Left forelimb (tissue), 1 donor: ENCODE measurements at regions not wholly inside any gene's neighbourhood (a gene's known extent, or its start where the extent isn't known, plus 50 kb on each side); places are given as distances from the start of the nearest gene placed in this dataset.
"Not testable (repeated sequence)": the region's sequence is repeated elsewhere in the genome, so short reads cannot be mapped to it uniquely, and the experiment has no call there.

Experiments
- DNase-seq: peaks from one replicate; pipeline ENCODE4 v3.0.0-alpha.2; 2018; ENCODE audit warnings: low spot score

DNA sequence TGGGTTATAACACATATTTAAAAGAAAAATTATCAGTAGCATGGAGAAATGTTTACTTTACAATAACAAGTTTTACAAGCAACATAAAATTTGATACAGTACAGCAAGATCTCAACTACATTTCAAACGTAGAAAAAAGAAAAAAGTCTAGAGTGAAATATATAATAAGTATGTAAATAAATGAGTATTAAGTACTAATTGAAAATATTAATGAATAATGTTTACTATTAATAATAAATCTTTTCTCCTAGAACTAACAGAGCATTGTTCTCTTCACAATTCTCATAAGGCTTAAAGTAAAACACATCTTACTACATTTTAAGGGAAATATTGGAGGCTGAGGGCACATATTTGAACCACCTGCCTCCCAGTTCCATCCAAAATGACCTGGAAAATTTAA is 72.1 kb downstream of the TMEM212 start:
- DNase-seq: no peak

DNA sequence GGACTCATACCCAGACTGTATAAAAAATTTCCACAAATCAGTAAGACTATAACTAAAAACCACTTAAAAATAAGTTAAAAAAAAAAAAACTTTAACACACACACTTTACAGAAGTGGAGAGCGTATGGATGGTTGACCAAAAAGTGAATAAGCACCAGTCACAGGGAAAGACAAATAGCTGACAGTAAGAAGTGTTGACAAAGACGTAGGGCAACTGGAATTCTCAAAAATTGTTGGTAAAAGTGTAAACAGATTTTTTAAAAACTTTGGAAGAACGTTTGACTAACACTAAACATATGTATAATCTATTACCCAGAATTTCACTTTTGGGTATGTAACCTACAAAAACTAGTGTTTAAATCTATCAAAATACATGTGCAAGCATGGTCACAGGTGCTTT is 73.7 kb downstream of the TMEM212 start:
- DNase-seq: no peak

DNA sequence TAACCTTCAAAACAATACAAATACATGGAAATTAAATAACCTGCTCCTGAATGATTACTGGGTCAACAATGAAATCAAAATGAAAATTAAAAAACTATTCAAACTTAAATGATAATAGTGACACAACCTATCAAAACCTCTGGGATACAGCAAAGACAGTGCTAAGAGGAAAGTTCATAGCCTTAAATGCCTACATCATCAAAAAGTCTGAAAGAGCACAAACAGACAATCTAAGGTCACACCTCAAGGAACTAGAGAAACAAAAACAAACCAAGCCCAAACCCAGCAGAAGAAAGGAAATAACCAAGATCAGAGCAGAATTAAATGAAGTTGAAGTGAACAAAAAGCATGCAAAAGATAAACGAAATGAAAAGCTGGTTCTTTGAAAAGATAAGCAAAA is 79.5 kb downstream of the TMEM212 start:
- not testable (repeated sequence) for DNase-seq

DNA sequence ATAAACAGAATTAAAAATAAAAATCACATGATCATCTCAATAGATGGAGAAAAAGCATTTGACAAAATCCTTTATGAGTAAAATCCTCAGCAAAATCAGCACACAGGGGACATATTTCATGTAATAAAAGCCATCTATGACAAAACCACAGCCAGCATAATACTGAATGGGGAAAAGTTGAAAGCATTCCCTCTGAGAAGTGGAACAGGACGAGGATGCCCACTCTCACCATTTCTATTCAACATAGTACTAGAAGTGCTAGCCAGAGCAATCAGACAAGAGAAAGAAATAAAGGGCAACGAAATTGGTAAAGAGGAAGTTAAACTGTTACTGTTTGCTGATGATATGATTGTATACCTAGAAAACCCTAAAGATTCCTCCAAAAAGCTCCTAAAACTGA is 80.5 kb downstream of the TMEM212 start:
- DNase-seq: not testable (repeated sequence)

DNA sequence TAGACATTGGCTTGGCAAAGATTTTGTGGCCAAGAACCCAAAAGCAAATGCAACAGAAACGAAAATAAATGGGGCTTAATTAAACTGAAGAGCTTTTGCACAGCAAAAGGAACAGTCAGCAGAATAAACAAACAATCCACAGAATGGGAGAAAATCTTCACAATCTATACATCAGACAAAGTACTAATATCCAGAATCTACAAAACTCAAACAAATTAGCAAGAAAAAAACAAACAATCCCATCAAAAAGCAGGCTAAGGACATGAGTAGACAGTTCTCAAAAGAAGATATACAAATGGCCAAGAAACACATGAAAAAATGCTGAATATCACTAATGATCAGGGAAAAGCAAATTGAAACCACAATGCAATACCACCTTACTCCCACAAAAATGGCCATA is 81.7 kb downstream of the TMEM212 start:
- not testable (repeated sequence) for DNase-seq

DNA sequence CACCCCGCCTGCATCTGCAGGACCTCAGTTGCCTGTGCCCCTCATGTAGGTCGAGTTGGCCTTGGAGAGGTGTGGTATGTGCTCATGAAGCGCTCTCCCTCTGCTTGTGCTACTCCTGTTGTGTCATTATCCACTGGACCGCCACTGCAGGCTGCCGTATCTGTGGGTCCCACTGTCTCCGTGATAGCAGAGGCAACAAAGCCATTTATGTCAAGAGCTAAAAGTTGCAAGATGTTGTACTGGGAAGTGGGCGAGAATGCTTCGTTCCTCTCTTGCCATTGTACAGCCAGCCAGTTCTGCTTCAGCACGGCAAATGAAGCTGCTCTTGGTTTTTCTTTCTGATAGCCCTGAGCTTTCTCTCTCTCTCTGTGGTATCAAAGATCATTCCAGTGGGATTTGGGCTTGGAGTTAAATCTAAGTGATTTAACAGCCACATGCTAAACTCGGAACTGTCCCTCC is 89.0 kb downstream of the TMEM212 start:
- DNase-seq: no peak

DNA sequence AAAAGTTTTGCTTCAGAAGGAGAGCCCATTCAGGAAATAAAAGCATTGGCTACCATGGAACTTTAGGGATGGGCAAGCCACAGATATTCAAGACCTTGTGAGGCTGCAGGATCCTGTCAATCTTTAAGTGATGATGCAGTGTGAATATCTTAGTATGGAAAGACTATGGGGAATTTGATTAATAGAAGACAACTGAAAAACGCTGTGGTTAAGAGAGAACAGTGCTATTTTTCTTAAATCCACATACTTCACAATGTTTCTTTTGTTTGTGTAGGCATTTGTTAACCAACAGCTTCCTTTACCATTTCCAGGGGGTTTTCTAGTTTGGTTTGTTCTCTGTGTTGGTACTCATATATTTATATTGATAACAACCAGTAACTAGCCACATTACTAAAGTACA is 90.3 kb downstream of the TMEM212 start:
- DNase-seq: no peak

DNA sequence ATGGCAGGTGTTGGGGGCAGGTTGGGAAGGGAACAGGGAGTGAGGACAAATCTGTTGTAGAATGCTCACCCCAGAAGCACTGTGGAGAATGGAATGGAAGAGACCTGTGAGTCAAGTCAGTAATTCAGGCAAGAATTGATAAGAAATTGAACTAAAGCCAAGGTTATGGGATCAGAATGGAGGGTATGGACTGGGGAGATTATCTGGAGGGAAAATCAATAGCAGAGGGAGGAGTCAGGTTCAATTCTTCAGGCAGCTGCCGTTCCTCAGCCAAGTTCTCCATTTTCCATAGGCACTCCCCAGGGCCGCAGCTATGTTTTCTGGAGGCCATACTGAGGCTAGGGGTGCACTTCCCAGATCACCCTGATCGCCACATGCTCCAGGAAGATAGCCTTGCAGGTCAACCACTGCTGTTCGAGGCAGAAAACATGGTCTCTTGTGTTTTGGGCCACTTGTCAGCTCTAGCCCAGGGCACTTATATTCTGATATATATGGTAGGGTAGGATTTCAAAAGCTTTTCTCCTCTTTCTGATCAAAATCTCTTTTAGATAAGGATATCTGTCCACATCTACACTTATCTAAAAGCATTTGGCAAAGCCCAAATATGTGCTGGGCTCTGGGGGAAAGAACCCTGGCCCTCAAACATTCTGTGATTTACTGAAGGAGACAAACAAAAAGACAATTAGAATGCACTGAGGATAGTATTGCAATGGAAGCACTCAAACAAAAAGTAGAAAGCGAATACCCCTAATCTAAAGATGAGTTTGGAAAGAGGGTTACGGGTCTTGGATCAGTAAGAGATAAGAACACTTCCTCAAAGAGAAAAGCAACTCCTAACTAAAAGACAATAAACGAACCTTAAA is 92.3 kb downstream of the TMEM212 start:
- no peak for DNase-seq

DNA sequence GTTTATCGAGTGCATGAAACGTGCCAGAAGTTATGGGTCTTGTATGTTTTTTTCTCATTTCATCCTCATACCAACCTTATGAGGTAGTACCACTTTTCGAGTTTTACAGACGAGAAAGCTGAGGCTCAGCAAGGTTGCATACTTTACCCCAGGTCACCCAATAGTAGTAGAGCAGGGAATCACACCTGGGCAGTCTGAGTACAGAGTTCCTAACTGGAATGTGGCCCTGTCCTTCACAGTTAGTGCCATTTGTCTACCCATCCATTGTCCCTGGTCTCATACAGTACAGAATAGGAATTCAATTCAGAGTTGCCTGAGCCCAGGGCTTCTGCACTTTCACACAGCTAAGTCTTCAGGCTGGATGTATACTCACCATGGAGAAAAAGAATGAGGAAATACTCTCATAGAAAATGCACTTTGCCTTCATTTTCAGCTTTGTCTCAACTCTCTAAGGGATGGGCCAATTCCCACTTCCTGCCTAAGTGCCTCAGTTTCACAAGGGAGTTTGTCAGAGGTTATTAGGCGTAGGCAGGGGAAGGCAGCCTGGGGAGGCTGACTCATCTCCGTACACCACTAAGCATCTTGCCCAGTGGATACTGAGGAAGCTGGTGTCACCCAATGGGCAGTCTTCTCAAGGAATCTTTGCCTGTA is 93.2 kb downstream of the TMEM212 start:
- DNase-seq: no peak

DNA sequence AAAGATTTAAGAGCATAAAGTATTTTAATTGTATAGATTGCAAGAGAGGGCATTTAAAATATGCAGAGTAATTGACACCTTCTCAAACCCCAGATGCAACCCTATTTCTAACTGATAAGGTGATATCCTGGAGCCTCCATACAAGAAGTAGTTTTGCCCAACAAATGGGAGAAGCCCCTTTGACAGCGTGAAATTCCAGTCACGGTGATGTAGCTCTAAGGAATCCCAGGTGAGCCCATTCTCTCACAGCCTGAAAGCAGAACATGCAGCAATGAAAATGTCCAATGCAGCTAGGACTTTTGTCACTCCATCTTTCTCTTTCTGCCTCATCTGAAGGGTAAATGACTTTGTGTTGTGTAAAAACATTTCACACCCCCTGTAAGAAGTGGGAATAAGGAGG is 96.4 kb downstream of the TMEM212 start:
- DNase-seq: no peak

DNA sequence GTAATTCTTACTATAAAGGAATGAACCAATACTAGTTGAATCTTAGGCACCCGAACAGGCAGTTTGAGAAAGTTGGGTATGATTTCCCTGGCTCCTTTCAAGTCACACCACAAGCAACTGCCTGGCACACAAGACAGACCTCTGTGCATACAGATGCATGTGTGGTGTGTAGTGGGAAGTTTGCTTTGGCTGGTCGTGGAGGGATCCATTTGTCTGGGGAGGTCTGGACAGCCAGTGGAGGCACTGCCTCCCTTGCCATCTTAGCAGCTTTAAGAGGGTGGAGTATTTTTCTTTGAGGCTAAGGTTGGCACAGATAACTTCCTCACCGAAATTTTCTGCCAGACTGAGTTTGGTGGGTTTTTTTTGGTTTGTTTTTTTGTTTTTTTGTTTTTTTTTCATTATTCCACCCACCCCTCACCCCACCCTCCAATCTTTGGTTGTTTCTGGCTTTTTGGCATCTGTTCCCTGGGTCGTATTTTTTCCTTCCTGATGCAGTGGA is 97.1 kb downstream of the TMEM212 start:
- DNase-seq: no peak

DNA sequence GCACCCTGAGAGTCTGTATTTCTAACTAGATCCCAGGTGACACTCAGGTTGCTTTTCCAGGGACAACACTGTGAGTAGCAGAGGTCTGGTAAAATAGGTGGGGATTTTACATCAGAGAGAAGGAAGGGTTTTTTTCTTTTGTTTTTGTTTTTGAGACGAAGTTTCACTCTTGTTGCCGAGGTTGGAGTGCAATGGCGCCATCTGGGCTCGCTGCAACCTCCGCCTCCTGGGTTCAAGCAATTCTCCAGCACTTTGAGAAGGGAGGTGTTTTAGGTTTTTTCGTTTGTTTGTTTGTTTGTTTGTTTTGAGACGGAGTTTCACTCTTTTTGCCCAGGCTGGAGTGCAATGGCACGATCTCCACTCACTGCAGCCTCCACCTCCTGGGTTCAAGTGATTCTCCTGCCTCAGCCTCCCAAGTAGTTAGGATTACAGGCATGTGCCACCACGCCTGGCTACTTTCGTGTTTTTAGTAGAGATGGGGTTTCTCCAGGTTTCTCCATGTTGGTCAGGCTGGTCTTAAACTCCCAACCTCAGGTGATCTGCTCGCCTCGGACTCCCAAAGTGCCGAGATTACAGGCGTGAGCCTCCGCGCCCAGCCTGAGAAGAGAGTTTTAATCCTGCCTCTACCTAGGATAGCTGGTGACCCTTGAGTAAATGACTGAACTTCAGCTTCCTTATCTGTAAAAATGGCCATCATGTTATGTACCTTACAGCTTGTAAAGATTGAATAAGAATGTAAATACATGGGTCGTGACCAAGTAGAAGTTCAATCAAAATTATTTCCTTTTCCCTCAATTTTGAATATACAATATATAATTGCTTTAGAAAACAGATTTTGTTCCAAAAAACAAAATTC is 95.9 kb upstream of the FNDC3B start:
- DNase-seq: no peak

DNA sequence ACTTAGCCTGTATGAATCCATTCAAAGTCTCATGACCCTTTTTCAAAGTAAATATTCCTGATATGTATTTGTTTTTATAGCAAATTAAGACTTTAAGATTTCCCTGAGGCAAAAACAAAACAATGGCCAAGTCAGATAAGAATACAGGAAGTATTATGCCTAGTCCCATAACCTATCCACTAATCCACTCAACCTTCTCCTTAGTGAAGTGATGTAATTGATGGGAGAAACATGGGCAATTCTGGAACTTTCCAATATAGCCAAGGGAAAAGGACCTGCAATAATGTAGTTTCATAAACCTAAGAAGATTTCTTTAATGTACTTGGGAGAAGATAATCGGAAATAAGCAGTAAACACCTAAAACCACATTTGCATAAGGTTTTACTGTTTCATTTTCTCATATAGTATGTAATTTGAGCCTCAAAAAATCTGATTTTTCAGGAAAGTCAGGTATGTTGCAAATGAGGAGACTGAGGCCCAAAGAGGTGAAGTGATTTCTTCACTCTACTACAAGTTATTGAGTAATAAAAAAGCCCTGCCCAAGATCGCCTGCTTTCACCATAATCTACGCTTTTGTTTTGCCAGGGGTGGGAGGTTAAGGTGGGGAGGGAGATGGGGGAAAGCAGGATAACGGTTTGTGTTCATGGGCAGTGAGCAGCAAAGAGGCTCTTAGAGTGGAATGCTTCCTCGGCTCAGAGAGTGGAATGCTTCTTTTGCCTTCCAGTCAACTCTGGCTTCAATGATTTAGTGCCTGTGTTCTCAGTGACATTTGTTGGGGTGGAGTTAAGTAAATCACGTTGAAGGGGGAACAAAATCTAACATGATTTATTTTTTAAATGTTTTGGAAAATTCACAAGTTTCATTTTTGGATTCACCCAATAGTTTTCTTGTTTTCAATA is 95.0 kb upstream of the FNDC3B start:
- no peak for DNase-seq

DNA sequence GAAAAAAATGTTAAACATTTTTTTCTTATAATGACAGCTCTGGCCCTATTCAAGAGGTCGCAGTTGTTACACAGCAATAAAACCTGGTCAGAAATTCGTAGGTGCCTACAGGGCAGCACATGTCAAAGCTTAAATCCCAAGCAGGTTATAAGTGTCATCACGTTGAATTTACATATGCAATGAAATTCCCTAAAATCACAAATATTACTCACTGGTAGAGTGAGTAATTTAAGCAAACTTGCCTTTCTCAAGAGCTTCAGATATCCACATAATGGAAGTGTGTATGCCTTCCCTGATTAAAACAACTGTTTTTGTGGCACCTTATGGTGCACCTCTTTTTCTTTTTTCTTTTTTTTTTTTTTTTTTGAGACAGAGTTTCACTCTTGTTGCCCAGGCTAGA is 90.7 kb upstream of the FNDC3B start:
- DNase-seq: no peak

DNA sequence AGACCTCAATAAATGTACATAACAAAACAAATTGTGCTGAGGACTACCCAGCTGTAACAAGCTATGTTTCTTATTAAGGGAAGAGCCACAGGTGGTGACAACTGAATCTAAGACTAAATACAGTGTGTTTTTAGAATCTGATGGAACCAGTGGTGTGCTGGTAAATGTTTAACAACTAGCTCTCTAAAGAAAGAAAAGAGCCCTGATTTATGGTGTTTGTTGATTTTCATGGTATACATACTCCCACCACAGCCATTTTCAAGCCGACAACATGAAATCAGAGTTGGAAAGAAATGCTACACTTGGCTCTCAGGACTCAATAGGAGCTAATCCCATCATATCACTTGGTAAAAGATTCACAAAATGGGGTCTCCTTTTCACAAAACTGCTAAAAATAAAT is 89.8 kb upstream of the FNDC3B start:
- DNase-seq: no peak

DNA sequence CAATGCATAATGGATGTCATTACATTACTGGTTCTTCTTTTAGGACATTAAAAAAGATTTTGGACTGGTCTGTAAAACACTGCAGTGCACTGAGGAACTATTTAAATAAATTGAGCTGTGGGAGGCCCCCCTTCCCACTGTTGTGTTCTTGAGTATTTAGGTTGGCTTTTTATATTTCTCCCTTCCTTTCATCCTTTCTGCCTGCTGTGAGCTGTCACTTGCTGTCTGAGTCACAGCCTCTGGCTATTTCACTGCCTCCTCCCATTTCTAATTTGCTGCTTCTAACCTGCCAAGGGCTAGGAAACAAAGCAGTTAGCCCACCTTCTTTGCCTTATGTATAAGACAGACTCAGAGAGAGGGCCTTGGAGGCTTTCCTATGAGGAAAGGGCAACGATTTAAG is 89.0 kb upstream of the FNDC3B start:
- DNase-seq: no peak

DNA sequence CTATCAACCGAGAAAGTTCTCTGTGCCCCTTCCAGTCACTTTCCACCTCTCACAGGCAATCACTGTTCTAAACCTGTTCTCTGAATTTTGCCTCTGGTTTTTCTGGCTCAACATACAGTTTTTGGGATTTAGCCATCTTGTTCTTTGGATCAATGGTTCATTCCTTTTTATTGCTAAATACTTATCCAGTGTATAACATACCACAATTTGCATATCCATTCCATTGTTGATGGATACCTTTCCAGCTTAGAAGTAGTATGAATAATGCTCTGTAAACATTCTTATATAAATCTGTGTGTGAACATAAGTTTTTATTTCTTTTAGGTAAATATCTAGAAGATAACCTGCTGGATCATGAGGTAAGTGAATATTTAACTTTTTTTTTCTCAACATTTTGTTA is 87.8 kb upstream of the FNDC3B start:
- DNase-seq: no peak

DNA sequence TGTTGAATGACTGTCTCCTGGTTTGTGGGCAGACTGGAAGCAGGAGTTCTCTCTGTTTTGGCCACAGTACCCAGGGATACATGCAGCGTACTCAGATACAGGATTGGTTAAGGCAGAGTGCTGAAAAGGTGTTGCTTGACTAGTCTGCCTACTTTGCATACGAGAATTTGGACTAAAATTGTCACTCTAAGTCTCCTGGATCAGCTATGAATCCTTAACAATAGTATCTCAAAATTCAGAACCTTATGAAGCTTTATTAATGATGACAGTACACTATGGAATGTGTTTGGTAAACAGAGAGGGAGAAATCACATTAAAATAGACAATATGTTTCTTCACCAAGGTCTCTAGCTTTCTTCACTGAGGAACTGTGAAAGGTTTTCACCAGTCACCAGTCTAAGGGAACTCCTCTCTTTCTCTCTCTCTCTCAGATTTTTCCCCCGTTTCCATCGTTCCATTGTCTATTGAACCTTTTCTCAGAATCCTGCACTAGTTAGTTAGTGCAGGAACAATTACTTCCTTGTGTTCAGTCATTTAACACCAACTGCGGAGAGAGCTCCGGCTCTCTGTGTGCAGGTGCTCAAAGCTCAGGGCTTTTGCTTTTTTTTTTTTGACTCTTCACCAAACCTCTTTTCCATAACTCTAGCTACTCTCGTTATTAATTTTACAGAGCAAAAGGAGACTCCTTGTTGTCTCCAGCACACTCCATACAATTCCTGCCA is 85.9 kb upstream of the FNDC3B start:
- DNase-seq: no peak

DNA sequence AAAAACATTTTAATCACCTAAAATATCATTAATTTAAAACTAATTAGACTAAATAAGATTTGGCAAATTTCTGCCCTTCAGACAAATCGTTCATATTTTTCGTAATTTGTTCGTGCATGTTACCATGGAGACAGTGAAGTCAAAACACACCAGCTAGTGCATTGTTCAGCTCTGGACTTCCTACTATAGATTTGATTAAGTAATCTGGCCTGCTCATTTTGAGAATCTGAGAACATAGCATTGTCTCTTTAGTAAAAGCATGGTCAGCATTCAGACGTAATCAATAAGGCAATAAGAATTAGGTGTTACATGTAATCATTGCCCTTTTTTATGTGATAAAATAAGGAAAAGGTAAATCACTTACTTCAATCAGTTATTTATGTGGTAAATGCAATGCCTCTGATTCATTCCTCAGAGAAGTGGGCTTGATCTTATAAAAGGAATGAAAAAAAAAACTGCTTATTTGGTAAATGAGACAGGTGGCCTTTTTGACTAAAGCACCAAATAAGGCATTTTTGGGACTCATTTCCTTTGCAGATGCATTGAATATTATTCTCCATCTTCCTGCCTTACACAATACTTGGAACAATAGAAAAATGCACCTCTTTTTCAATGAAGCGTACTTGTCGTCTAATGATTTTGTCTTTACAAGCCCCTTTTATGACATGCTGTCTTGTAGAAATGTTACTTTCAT is 84.5 kb upstream of the FNDC3B start:
- DNase-seq: no peak

DNA sequence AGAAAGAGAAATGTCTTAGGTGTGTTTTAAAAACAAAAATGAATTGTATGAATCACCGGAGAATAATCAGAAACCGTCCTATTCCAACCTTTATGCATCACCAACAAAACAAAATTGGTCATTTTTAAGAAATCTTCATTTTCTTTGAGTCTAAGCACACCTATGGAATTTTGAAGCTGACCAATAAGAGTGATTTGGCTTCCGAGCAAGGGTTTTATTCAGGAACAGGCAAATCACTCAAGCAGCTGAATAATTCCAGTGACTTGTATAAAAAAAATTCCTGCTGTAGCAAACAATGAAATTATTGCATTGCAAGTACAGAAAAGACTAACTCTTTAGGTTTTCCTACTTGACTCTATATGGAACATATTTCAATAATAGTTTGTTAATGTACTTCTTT is 83.8 kb upstream of the FNDC3B start:
- DNase-seq: no peak
